A673 (cell line): ENCODE measurements at regions not wholly inside any gene's neighbourhood (a gene's known extent, or its start where the extent isn't known, plus 50 kb on each side); places are given as distances from the start of the nearest gene placed in this dataset.
"Not testable (repeated sequence)": the region's sequence is repeated elsewhere in the genome, so short reads cannot be mapped to it uniquely, and the experiment has no call there.

Experiments
- BruUV-seq: library from RNA; stranded (reverse); fragments of 400-500 nt; replicated peaks from 2 replicates; lab custom pipeline; 2021; lab: Mats Ljungman, UMichigan
- CTCF ChIA-PET: fragments of 300-600 bp; sonication (Branson Sonifier 250); formaldehyde crosslinking; loops from one replicate; lab custom pipeline; 2022; ENCODE audit warnings: antibody characterized with exemption; lab: Charles Lee
- POLR2A ChIA-PET: fragments of 300-600 bp; sonication (Branson Sonifier 250); formaldehyde crosslinking; loops from one replicate; lab custom pipeline; 2022; ENCODE audit warnings: antibody characterized with exemption; ENCODE audit not compliant: low non-redundant PET; lab: Charles Lee
- DNase-seq: peaks from one replicate; pipeline ENCODE4 v3.0.0-alpha.2; 2015; ENCODE audit warnings: low spot score
- H3K27ac ChIP-seq: fragments of 200-600 bp; sonication (generic); 2 replicates; pipeline ENCODE4 v1.5.1; 2016; ENCODE audit warnings: mixed run types, low read depth, mild to moderate bottlenecking, mixed read lengths, antibody characterized with exemption, low read length; ENCODE audit not compliant: poor library complexity, severe bottlenecking
- H3K27me3 ChIP-seq: fragments of 200-600 bp; sonication (generic); replicated peaks from 2 replicates; pipeline ENCODE4 v1.6.1; 2017; ENCODE audit warnings: mixed run types, low read depth, mild to moderate bottlenecking, mixed read lengths, antibody characterized with exemption, low read length; ENCODE audit not compliant: insufficient read depth, poor library complexity
- H3K36me3 ChIP-seq: fragments of 200-600 bp; sonication (generic); 2 replicates; pipeline ENCODE4 v1.6.1; 2016; ENCODE audit warnings: mixed run types, mild to moderate bottlenecking, mixed read lengths, antibody characterized with exemption, low read length; ENCODE audit not compliant: insufficient read depth, poor library complexity, severe bottlenecking
- H3K4me1 ChIP-seq: fragments of 200-600 bp; sonication (generic); 2 replicates; pipeline ENCODE4 v1.6.1; 2017; ENCODE audit warnings: mixed run types, mild to moderate bottlenecking, mixed read lengths, antibody characterized with exemption, low read length; ENCODE audit not compliant: insufficient read depth, poor library complexity, severe bottlenecking
- H3K4me3 ChIP-seq: fragments of 200-600 bp; sonication (generic); 2 replicates; pipeline ENCODE4 v1.5.1; 2016; ENCODE audit warnings: low read depth, mixed run types, mild to moderate bottlenecking, mixed read lengths, low read length; ENCODE audit not compliant: poor library complexity, severe bottlenecking
- H3K9me3 ChIP-seq: fragments of 200-600 bp; sonication (generic); 2 replicates; pipeline ENCODE4 v1.6.1; 2016; ENCODE audit warnings: mixed run types, low read depth, mild to moderate bottlenecking, mixed read lengths, antibody characterized with exemption, low read length; ENCODE audit not compliant: poor library complexity, severe bottlenecking
- EZH2 ChIP-seq: fragments of 200-600 bp; sonication (generic); IDR thresholded peaks from 2 replicates; pipeline ENCODE4 v1.6.1; 2017; ENCODE audit warnings: borderline replicate concordance, low read depth, mild to moderate bottlenecking, mixed read lengths, antibody characterized with exemption, low read length; ENCODE audit not compliant: poor library complexity, severe bottlenecking
- intact Hi-C: fragments of 100-400 bp; cut with micrococcal nuclease; formaldehyde crosslinking; loops from one replicate; pipeline ENCODE4 v1.10.0; 2022; ENCODE audit not compliant: unreplicated experiment
- TF ChIP-seq, protein P1 (sequence below): fragments of 300-800, 200-600 bp; sonication (generic); conservative IDR thresholded peaks from 2 replicates; pipeline ENCODE4 v1.5.1; 2017; ENCODE audit warnings: low read depth, mild to moderate bottlenecking, antibody characterized with exemption, low read length, moderate library complexity, mixed read lengths

DNA sequence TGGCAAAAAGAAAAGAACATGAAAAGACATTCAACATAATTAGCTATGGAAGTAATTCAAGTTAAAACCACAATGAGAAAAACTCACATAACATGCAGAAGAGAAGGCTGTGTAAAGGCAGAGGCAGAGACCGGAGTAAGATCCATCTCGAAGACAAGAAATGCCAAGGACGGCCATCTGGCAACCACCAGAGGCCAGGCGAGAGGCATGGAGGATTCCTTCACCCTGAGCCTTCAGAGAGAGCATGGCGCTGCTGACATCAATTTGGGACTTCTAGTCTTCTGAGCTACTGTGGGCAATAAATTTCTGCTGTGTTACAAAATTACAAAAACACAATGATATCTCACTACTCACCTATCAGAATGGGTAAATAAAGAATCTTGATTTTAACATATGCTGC is 381.0 kb downstream of the TSHZ3 start:
- TF ChIP-seq, protein P1, sequence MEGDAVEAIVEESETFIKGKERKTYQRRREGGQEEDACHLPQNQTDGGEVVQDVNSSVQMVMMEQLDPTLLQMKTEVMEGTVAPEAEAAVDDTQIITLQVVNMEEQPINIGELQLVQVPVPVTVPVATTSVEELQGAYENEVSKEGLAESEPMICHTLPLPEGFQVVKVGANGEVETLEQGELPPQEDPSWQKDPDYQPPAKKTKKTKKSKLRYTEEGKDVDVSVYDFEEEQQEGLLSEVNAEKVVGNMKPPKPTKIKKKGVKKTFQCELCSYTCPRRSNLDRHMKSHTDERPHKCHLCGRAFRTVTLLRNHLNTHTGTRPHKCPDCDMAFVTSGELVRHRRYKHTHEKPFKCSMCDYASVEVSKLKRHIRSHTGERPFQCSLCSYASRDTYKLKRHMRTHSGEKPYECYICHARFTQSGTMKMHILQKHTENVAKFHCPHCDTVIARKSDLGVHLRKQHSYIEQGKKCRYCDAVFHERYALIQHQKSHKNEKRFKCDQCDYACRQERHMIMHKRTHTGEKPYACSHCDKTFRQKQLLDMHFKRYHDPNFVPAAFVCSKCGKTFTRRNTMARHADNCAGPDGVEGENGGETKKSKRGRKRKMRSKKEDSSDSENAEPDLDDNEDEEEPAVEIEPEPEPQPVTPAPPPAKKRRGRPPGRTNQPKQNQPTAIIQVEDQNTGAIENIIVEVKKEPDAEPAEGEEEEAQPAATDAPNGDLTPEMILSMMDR, result no peak
- TF ChIP-seq EZH2, result no peak
- Histone ChIP-seq H3K4me1 (no peaks in the 10 kb centered on the region), H3K27me3 (no peaks in the 10 kb centered on the region), H3K27ac (no peak overlapping the region), H3K36me3 (no peaks in the 10 kb centered on the region), H3K4me3 (no peak overlapping the region), H3K9me3 (no peaks in the 10 kb centered on the region)
- intact Hi-C loops, result no loop called here
- CTCF ChIA-PET, result no interaction called here
- no TSS peak for BruUV-seq
- DNase-seq, result no peak
- POLR2A ChIA-PET, result no interaction called here

DNA sequence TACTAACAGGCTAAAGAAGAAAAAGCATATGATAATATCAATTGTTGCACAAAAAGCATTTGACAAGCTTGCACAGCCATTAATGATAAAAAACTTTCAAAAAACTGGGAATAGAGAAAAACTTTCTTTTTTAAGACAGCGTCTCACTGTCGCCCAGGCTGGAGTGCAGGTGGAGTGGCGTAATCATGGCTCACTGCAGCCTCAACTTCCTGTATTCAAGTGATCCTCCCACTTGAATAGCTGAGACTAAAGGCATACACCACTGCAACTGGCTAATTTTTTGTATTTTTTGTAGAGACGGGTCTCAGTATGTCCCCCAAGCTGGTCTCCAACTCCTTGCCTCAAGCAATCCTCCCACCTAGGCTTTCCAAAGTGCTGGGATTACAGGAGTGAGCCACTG is 382.8 kb downstream of the TSHZ3 start:
- BruUV-seq, result no TSS peak
- H3K4me1 ChIP-seq, result no peaks in the 10 kb centered on the region
- no peak overlapping the region for H3K27ac ChIP-seq
- CTCF ChIA-PET, result no interaction called here
- TF ChIP-seq EZH2, result no peak
- TF ChIP-seq, protein P1, result no peak
- no peak overlapping the region for H3K4me3 ChIP-seq
- no peaks in the 10 kb centered on the region for H3K9me3 ChIP-seq
- POLR2A ChIA-PET, result no interaction called here
- intact Hi-C loops, result no loop called here
- DNase-seq, result no peak
- H3K27me3 ChIP-seq, result no peaks in the 10 kb centered on the region
- H3K36me3 ChIP-seq, result no peaks in the 10 kb centered on the region

DNA sequence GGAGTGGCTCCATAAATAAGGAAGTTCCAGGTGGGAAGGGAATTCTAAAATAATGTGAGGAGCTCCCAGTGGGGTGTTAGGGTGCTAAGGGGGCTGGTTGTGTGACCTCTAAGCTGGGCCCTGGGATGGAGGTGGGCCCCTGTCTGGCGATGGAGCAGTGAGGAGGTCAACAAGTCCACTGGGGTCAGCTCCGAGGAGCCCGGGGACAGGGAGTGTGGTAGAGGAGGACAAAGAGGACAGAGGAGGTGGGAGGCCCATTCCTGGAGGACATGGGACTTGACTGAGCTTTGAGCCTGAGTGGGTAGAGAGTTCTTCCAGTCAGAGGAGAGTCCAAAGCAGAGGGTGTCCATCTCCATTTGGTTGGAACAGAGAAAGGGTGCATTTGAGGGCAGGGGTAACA is 390.2 kb downstream of the TSHZ3 start:
- intact Hi-C loops, result no loop called here
- DNase-seq, result no peak
- ChIA-PET CTCF (interaction anchor here (0.6 kb wide), 1 partner anchor 266 kb away, joined by 4 read pairs; no protein-coding TSS in a partner anchor), POLR2A (no interaction called here)
- H3K27me3 ChIP-seq, result no peaks in the 10 kb centered on the region
- no TSS peak for BruUV-seq
- no peak overlapping the region for H3K27ac ChIP-seq
- no peak for TF ChIP-seq EZH2
- no peaks in the 10 kb centered on the region for H3K9me3 ChIP-seq
- H3K36me3 ChIP-seq, result no peaks in the 10 kb centered on the region
- H3K4me3 ChIP-seq, result no peak overlapping the region
- no peaks in the 10 kb centered on the region for H3K4me1 ChIP-seq

DNA sequence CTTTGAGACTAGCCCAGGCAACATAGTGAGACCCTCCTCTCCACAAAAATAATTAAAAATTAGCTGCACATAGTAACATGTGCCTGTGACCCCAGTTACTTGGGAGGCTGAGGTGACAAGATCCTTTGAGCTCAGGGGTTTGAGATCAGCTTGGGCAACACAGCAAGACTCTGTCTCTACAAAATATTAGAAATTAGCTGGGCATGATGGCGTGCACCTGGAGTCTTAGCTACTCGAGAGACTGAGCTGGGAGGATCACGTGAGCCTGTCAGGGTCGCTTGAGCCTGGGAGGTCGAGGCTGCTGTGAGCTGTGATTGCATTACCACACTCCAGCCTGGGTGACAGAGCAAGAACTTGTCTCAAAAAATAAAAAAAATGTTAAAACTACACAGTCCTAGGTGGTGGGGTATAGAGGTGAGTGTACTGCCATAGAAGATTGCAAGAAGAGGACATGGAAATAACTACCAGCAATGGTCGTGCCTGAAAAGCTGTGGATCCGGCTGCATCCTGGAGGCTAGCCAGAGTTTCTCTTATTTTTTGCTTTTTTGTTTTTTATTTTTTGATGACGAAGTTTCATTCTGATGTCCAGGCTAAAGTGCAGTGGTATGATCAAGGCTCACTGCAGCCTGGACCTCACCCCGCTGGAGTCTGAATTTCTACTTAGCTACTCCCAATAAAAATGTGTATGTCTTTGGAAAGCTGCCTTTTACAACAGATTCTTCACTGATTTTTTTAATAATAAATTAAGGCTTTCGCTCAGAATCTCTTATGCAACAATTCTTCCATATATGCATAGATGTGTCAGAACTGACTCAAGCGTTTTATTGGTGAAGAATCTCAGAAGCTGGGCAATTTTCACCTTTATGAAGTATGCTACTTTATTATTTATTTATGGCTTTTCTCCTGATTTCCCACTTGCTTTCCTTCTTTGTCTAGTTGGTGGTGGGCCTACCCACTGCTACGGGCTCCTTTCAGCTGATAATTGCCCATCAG is 393.8 kb downstream of the TSHZ3 start:
- no peaks in the 10 kb centered on the region for H3K9me3 ChIP-seq
- no peaks in the 10 kb centered on the region for H3K4me1 ChIP-seq
- no peak overlapping the region for H3K4me3 ChIP-seq
- H3K36me3 ChIP-seq, result no peaks in the 10 kb centered on the region
- no peak for TF ChIP-seq EZH2
- TF ChIP-seq, protein P1, result no peak
- H3K27ac ChIP-seq, result no peak overlapping the region
- no peaks in the 10 kb centered on the region for H3K27me3 ChIP-seq
- BruUV-seq, result no TSS peak
- DNase-seq, result no peak
- intact Hi-C loops, result no loop called here
- ChIA-PET CTCF (no interaction called here), POLR2A (no interaction called here)

DNA sequence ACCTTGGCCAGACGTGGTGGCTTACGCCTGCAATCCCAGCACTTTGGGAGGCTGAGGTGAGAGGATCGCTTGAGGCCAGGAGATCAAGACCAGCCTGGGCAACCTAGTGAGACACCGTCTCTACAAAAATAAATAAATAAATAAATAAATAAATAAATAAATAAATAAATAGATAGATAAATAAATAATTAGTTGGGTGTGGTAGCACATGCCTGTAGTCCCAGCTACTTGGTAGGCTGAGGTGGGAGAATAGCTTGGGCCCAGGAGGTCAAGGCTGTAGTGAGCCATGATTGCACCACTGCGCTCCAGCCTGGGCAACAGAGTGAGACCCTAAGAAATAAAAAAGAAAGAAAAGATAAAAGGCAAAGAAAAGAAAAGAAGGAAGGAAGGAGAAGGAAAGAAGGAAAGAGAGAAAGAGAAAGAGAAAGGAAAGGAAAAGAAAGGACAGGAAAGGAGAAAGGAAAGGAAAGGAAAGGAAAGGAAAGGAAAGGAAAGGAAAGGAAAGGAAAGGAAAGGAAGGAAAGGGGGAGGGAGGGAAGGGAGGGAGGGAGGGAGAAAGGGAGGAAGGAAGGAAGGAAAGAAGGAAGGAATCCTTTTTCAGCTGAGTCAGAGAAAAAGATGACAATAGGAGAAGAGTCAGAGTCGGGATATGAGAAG is 404.8 kb downstream of the TSHZ3 start:
- POLR2A ChIA-PET, BruUV-seq, H3K4me1 ChIP-seq, H3K4me3 ChIP-seq, CTCF ChIA-PET, H3K27me3 ChIP-seq, intact Hi-C loops, H3K36me3 ChIP-seq, H3K27ac ChIP-seq, H3K9me3 ChIP-seq, DNase-seq: not testable (repeated sequence)
